CD4-positive, alpha-beta T cell treated with Interleukin-15 for 1 hour (primary cell): ENCODE measurements at regions not wholly inside any gene's neighbourhood (a gene's known extent, or its start where the extent isn't known, plus 50 kb on each side); places are given as distances from the start of the nearest gene placed in this dataset.

Experiments
- DNase-seq: peaks from one replicate; pipeline ENCODE4 v3.0.0-alpha.2; 2020

DNA sequence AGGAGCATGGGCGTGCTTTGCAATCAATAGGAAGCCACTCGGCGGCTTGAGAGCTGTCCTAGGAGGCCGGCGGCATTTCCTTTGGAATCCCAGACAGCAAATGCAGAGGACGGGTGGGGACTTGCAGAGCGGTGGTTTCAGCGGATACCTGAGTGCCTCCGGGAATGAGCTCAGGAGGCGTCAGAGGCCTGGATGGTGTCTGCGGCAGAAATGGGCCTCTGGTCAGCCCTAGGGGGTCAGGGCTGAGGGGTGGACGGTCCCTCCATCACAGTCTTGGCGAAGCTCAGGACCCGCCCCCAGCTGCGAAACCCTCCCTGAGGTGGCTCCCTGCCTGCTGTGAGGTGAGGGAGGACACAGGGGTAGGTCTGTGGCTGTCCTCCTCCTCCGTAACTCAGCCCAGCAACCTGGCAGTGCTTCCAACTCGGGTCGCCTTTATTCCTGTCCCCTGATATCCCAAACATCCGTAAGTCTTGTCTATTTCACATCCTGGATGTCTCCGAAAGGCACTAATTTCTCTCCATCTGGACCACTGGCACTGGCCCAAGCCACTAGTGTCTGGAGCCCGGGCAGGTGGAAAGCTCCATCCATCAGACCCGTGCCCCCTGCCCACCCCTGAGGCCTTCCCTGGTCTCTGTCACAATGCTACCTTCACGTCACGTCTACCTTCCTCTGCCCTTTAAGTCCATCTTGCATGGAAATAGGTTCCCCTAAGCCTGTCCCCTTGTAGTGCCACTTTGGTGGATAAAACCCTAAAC lies 686.6 kb downstream of the BRD1 start:
- no peak for DNase-seq

DNA sequence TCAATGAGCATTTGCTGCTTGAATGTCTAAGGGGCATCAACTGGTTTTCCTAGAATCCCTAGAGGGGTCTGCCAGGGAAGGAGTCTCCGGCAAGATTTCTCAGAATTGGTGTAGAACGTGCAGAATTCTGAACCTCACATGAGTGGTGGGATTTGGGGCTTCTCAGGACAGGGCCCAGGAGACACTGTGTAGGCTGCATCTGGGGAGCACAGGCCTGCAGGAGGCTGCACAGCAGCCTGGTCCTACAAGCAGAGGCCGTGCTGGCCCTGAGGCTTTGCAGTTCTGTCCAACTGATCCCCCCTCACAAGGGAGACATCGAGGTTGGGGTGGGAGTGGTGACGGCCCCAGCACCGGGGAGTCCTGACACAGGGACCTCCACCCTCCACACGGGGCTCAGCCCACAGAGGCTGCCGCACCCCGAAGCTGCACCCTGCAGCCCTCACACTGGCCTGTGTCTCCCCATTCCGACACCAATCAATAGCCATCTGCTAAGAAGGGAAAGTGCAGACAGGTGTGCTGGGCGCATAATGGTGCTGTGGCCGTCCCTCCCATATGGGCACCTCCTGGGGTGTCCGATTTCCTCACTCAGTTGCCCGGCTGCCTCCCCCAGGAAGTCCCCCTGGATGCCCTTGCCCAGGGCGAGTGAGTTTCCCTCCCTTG lies 688.1 kb downstream of the BRD1 start:
- no peak for DNase-seq

DNA sequence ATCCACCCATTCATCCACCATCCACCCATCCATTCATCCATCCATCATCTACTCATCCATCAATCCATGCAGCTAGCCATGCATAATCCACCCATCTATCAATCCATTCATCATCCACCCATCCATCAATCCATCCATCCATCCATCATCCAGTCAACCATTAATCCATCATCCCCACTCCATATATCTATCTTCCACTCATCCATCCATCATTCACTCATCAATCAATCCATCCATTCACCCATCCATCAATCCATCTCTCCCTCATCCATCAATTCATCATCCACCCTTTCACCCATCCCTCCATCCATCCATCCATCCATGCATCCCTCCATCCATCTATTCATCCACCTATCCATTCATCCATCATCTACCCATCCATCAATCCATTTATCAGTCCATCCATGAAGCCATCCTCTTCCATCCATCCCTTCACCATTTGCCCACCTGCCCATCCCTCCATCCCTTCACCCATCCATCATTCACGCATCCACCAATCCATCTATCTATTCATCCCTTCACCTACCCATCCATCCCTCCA lies 689.4 kb downstream of the BRD1 start:
- DNase-seq, result no peak

DNA sequence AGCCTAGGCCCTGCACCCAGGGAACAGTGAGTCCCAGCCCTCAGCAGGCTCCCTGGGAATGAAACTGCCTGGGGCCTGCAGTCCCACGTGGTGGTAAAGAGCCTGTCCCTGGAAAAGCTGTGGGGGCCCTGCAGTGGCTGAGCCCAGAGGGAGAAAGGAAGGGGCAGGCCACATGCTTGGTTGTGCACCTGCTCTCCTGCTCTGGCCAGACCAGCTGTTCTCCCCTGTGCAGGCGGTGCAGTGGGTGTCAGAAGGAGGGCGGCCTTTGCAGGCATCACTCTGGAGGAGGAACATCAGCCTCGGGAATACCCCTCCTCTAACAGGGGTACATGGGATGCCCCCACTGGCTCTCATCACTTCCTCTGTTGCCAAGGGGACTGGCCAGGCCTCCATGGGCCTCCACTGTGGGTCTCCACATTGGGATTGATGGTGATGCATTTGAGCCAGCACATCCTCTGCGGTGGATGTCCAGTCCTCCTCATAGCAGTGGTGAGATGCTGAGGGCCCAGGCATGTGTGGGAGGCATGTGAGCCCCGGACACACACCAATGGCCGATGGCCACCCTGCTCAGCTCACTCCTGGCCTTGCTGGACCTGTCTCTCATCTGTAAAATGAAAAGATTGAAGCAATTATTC lies 690.4 kb downstream of the BRD1 start:
- no peak for DNase-seq

DNA sequence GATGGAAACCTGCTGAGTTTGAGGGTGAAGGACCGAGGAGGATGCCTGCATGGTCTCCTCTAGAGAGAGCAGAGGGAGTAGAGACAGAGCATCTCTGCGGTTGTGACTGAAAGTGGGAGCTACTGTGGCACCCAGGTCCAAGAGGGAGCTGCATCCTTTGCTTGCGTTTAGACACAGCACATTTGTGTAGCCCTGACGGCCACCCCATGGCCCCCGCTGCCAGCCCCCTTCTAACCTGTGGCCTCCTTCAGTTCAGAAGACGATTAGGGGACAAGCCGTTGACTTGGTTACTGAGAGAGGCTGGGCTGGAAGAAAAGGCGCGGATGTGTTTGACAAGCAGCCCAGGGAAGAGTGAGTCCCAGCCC lies 690.9 kb downstream of the BRD1 start:
- no peak for DNase-seq

DNA sequence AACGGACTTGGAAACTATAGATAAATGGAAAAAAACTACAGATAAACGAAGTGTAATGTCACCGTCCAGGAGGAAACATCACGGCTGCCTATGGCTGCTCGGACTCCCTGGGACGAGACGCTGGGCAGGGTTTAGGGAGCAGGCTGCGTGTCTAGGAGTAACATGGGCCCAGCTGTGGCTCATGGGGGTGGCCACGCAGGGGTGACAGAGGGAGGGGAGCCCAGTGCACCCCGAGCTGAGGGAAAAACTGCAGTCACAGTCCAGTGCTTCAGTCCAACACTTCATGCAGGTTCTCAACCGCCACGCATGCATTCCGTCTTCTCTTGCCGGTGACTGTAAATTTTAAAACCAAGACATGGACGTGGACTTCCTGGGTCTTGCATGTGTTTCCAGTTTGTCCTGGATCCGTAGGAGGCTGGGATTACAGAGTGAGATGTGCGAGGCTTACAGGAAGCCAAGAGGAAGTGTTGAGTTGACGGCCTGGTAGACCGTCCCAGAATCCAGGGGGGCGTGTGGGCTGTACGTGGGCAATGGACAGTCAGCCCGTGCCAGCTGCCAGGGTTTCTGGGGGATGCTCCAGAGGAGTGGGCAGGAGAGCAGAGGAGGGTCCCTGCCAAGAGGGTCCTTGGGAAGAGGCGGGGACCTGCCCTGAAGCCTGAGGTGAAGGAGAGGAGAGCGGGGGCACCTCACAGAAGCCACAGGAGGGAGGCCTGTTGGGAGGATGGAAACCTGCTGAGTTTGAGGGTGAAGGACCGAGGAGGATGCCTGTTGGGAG lies 691.4 kb downstream of the BRD1 start:
- DNase-seq, result no peak

DNA sequence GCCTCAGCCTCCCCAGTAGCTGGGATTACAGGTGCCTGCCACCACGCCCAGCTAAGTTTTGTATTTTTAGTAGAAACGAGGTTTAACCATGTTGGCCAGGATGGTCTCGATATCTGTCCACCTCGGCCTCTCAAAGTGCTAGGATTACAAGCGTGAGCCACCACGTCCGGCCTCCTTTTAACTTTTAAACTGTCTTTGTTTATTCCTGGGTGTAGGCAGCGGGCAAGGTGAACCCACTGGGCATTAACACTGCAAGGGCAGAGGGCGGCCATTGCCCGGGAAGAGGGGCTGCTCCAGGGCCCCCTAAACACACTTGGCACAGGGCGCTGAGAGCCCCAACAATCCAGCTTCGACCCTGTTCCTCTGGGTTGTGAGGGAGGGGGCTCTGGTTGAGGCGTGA lies 693.6 kb downstream of the BRD1 start:
- no peak for DNase-seq

DNA sequence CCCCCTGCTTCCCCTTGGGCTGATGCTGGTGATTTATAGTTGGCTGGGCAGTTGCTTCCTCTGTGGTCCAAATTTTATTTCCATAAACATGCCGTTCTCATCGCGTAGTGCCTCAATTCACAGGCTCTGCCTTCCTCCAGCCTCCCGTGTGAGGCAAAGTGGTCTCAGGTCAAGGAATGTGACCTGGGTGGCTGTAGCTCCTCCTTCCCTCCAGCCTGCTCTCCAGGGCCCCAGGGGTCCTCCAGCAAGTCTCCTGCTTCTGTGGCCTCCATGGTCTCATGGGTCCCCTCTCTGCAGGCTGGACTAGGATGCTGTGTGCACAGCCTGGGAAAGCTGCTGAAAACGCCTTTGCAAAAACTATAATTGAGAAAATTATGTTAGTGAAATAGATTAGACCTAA lies 694.1 kb downstream of the BRD1 start:
- DNase-seq, result no peak

DNA sequence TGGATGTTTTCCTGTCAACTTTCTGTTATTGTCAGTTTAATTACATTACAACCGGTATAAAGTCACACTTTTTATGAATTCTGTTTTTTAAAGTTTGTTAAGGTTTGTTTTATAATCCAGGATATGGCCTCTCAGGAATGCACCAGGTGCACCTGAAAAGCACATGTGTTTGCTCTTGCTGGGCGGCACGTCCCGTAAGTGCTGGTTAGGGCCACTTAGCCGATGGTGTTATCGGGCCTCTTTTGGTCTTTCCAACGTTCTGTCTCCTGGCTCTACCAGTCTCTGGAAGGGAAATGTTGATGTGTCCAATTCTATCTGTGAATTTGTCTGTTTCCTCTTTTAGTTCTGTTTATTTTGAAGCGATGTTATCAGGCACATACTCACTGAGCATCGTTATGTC lies 695.7 kb downstream of the BRD1 start:
- no peak for DNase-seq

DNA sequence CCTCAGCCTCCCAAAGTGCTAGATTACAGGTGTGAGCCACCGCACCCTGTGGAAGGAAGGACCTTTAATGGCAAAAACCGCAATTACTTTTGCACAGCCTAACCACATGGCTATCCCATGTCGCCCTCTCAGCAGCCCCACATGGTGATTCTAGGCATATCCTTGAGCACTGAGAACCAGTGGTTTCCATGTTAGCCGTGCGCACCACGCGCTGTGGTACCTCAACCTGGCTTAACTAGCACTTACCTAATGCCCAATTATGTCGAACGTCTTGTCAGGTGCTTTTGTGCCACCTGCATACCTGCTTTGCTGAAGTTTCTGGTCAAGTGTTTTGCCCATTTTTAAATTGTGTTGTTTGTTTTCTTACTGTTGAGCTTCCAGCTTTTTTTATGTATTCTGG lies 697.9 kb downstream of the BRD1 start:
- no peak for DNase-seq

DNA sequence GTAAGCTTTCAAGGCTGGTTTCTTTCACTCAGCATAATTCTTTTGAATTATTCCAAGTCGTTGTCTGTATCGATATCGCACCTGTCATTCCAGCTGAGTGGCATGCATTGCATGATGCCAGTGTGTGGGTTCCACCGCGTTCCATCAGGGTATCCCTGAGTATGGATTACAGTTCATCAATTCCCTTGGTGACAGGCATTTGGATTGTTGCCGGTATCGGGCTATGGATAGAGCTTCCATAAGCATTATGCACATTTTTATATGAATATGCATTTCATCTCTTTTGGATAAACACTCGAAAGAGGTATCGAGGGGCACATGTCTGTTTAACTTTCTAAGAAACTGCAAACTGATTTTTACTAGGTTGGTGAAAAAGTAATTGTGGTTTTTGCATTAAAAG lies 698.8 kb downstream of the BRD1 start:
- no peak for DNase-seq

DNA sequence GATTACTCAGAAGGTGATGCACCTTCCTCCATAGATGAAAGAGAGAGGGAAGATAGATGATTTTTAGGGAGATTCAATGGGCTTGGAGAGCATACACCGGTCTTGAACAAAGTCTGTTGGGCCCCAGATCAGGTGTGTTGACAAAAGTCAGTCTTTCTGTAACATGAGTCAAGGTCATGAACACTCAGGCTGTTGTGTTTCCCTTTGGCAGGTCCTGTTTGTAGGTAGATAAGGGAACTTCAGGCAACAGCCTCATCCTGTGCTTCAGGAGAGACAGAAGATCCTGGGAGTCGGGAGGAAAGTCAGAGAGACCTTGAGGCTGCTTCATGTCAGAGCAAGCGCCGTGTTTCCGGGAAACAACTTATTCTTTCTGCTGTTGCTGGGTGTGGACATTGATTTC lies 703.1 kb downstream of the BRD1 start:
- DNase-seq, result no peak

DNA sequence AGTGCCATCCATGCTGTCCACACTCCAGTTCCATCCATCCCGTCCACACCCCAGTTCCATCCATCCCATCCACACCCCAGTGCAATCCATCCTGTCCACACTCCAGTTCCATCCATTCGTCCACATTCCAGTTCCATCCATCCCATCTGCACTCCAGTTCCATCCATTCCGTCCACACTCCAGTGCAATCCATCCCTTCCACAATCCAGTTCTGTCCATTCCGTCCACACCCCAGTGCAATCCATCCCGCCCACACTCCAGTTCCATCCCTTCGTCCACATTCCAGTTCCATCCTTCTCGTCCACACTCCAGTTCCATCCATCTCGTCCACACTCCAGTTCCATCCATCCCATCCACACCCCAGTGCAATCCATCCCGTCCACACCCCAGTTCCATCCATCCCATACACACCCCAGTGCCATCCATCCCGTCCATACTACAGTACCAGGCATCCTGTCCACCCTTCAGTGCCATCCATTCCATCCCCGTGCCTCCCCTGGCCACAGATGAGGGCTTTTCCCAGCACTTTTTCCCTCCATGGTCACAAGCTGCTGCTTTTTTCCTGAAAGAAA lies 704.0 kb downstream of the BRD1 start:
- no peak for DNase-seq

DNA sequence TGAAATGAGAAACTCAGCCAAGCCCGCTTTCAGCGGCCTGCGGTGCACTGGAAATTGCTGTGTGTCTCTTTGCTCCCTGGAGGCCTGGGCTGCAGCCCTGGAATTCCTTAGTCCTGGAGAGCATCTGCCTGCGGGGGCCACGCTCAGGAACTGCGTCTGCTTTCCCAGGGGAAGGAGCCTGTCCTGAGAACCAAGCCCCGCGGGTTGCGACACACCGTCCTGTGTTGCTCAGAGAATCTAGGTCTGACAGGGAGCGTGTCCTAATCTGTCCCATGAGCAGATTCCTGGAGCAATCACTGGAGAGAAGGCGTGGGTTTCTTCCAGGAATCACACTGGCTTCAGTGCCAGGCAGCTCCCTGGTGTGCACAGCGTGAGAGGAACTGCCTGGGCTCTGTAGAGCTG lies 708.1 kb downstream of the BRD1 start:
- no peak for DNase-seq

DNA sequence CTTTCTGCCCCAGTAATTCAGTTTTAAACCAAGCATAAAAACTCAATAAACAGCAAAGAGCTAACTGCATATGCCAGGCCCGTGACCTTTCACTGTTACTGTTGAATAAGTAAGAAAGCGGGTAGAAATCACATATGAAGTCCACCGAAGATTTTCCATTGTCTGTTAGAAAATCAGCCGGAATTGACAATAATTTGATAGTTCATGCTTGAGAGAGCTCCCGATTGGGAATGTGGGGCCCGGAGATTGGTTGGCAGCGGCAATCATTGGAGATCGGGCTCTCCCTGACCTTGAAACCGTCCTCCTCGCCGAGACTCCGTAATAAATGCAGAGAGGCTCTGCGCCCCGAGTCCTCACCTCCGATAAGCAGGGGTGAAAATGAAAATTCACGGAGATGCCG lies 709.6 kb downstream of the BRD1 start:
- no peak for DNase-seq

DNA sequence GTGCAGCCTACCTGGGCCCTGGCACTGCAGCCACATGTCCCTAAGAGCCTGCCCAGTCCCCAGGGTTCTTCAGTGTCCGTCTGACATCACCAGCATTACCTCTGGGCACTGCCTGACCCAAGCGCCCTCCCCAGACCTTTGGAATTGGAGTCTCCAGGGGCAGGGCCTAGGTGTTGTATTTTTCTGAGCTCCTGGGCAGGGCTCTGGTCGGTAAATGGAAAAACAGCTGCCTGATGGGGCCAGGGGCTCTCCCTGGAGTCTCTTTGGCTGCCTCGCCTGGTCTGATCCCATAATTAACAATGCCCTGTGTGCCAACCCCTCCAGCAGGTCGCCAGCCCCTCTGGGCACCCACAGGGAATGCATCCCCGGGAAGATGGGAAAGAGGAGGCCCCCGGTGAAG lies 710.2 kb downstream of the BRD1 start:
- no peak for DNase-seq

DNA sequence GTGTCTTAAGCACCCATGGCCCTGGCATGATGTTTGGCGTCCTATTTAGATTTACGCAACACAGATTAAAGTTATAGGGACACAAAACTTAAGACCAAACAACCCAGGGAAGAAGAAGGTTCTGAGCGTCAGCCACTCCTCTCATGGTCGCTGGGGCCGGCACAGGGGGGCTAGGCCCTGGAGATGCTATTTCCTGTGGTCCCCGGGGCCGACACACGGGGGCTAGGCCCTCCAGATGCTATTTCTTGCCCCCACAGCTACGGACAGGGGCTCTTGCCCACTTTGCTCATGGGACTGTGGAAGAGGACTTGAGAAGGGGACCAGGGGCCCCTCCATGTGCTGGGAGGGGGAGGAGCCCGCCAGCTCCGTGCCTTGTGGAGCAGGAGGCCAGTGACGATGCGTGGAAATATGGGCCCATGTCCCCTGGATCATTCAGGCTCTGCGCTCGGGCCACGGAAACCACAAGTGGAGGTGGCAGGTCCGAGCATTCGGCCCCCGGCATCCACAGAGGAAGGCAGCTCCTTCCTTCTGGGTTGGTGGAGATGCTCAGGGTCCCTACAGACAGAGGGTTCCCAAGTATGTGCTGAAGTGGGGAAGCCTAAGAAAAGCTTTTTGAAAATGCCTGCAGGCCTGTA lies 711.1 kb downstream of the BRD1 start:
- no peak for DNase-seq

DNA sequence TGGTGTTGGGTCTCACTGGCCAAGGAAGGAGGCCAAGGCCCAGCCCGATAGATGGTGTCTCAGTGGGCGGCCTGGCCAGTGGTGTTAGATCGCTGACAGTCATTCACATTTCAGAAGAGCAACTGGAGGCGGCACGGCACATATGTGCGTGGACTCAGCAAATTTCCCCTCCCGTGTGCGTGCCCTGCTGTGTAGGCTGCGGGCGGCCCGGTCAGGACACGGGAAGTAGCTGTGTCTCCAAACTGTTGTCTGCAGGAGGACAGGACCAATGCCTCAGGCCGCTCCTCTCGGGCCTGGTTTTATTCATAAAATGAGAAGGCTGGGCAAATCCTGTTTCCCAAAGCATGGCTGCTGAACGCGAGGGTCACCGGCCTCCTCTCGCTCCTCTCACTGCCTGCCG lies 711.7 kb downstream of the BRD1 start:
- no peak for DNase-seq

DNA sequence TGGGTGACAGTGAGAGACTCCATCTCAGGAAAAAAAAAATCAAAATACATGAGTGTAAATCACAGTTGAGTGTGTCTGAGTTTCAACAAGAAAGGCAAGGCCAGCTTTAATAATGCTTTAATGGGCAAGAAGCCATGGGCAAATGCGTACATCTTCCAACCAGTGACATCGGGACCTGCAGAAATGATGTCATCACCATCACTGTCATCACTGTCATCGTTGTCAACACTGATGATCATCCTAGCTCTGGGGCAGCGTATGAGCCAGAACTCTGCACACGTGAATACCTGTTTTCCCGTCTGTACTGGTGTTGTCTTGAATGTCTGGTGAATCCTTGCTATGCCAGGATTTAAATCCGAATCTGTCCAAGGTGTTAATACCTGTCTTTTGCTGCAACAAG lies 712.5 kb downstream of the BRD1 start:
- DNase-seq, result no peak

DNA sequence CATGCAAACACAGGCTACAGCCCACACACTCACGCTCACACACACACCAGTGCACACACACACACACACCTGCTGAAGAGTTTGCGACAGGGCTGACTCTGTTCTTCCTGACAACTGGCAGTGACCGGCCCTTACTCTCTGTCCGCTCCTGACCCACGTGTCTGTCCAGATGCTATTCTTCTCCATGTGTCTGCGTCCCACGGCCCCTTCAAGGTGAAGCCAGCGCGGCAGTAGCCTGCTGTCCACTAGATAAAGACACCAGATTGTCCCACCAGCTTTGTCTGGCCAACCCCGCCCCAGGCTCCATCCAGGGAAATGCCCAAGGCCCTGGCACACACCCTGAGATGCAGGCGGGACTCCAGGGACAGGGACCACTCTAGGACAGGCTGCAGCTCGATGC lies 713.9 kb downstream of the BRD1 start:
- no peak for DNase-seq

DNA sequence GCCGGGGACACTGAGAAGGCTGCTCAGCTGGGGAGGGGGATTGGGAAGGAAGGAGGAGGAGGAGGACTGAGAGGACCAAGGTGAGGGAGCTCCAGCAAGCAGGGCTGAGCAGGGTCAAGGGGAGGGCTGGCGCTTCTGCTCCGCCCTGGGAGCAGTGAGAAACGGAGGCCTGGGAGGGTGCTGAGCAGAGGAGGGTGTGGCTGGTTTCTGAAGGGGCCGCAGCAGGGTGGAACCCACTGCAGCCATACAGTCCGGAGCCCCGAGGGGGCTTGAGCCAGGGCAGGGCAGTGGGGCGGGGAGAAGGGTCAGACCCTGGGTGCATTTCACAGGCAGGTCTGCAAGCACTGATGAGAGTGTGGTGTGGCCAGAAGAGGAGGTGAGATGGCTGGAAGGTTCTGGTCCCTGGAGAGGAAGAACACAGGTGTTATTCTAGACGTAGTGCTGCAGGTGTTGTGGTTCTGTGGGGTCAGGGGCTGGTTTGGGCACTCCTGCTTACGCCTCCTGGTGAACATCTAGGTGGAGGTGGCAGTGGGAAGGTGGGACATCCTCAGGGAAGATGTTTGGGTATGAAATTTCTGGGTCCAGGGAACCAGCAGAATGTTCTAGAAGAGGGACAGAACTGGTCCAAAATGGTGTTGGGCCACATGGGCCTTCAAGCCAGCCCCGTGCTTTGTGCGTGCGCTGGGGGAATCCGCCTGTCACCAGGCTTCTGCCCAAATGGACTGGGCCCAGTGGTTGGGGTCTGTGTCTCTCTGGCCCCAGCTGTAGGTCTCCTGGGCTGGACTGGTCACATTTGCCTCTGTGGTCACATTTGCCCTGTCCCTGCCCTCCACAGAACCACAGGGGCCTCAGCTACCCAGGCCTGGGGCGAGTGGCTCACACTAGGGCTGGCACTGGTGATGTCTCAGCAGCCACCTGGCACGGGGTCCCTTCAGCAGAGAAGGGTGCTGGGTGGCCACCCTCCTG lies 714.7 kb downstream of the BRD1 start:
- DNase-seq, result no peak
